Fibroblast of skin of back (primary cell): ENCODE measurements at regions not wholly inside any gene's neighbourhood (a gene's known extent, or its start where the extent isn't known, plus 50 kb on each side); places are given as distances from the start of the nearest gene placed in this dataset.
"Not testable (repeated sequence)": the region's sequence is repeated elsewhere in the genome, so short reads cannot be mapped to it uniquely, and the experiment has no call there.

Experiments used
- DNase-seq: peaks from one replicate; pipeline ENCODE4 v3.0.0-alpha.2; 2013

DNA sequence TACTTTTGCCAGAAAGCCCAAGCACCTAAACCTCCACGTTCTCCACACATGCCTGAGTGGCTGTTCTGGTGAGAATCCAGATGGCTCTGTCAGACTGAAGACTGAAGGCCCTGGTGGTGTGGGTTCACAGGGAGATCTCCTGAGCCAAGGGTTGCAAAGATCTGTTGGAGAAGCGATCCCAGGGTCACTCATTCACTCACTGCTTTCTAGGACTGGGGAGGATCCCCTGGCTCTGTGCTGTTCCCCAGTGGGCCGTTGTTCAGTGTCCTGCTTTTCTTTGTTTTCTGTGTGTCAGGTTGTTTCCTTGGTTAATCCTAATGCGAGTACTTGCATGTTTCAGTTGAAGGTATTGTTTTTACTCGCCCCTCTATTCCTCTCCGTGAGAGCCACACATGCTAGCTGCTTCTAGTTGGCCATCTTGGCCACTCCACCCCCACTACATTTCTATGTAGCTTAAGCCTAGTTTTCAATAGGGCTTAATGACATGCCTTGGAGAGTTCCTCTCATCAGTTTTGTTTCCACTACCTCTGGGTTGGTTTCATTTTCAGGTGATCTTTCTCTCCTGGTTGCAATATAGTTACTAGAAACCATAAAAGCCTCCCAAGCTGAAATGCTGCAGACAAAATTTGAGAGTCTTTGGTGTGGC lies 144.5 kb upstream of the SLC38A2 start:
- DNase-seq, result no peak

DNA sequence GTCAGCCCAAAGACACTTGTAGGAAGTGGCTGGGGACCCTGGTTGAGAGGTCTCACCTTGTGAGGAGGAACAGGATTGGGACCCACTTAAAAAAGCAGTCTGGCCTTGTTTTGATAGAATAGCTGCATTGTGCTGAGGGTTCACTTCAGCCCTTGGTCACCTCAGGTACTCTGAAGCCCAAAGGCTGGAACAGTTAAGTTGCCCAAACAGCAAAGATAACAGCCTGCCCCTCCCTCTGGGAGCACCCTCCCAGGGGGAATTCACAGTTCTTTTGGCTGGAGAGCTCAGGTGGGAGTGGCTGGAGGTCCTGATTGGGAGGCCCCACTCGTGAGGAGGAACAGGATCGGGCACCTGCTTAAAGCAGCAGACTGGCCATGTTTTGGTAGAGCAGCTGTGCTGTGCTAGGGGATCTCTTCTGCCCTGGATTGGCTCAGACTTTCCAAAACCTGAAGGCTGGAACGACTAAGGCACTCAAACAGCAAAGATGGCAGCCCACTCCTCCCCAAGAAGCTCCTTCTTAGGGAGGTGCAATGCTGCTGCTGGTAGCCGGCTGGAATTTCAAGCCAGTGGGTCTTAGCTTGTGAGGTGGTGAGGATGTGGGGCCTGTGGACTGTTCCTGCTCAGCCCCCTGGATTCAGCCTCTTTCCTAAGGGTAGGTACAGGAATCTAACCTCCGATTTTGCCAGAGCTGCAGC lies 143.8 kb upstream of the SLC38A2 start:
- DNase-seq, result no peak

GRCh38 chr12:46515829-46516228 lies 143.3 kb upstream of the SLC38A2 start:
- DNase-seq, result no peak

GRCh38 chr12:46514886-46515285 lies 142.3 kb upstream of the SLC38A2 start:
- DNase-seq, result no peak

GRCh38 chr12:46510257-46510656 lies 137.7 kb upstream of the SLC38A2 start:
- DNase-seq, result not testable (repeated sequence)

GRCh38 chr12:46509135-46509534 lies 136.6 kb upstream of the SLC38A2 start:
- no peak for DNase-seq

DNA sequence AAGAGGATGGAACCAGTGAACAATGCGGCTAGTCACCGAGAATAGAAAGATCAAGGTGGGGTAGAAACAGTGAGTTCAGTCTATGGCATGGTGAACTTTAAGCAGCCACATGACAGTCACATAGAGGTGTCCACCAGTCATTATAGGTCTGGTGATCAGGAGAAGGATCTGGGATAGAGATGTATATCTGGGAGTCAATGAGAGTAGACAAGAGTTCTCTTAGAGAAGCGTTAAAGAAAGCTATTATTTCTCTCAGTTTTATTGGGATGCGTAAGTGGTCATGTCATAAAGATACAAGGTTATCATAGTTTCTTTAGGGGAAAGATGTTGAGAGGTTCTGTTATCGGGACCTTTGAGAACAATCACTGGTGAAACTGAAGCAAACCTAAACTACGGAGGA lies 136.1 kb upstream of the SLC38A2 start:
- no peak for DNase-seq

DNA sequence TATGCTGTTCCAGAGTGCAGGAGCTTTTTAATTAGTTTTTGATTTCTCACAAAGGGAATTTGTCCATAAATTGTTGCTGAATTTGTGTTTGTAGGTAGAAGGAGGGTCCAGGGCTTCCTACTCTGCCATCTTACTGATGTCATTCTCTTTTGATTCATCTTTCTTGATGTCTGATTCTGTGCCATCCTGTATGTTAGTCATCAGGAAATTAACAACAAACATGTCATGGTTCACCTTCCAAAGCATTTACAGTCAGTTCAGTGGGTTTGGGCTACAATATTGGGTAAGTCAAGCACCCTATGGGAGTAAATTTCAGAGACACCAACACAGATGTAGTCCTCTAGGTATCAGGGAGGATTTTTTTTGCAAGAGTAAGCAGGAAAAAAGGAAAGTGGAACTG lies 135.2 kb upstream of the SLC38A2 start:
- DNase-seq, result no peak

- no peak for DNase-seq
These were observed 134.4 kb upstream of the SLC38A2 start for GRCh38 chr12:46506961-46507360.

DNA sequence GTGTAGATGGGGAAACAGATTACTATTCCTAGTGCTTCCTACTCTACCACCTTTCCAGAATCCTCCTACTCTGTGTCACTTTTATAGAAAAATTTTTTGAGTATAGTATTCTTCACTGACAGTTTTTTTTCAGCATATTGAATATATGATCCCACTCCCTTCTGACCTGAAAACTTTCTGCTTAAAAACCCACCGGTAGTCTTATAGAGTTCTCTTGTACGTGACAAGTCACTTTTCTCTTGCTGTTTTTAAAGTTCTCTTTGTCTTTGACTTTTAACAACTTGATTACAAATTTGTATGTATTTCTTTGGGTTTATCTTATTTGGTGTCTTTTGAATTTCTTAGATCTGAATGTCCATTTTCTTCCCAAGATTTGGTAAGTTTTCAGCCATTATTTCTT lies 133.6 kb upstream of the SLC38A2 start:
- no peak for DNase-seq

DNA sequence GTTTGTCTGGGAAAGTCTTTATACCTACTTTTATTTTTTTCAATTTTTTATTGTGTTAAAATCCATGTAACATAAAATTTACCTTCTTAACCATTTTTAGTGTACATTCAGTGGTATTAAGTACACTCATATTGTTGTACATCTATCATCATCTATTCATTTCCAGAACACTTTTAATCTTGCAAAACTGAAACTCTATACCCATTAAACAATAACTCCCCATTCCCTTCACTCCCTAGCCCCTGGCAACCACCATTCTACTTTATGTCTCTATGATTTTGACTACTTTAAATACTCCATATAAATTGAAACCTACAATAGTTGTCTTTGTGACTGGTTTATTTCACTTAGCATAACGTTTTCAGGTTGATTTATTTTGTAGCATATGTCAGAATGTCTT lies 131.9 kb upstream of the SLC38A2 start:
- no peak for DNase-seq

DNA sequence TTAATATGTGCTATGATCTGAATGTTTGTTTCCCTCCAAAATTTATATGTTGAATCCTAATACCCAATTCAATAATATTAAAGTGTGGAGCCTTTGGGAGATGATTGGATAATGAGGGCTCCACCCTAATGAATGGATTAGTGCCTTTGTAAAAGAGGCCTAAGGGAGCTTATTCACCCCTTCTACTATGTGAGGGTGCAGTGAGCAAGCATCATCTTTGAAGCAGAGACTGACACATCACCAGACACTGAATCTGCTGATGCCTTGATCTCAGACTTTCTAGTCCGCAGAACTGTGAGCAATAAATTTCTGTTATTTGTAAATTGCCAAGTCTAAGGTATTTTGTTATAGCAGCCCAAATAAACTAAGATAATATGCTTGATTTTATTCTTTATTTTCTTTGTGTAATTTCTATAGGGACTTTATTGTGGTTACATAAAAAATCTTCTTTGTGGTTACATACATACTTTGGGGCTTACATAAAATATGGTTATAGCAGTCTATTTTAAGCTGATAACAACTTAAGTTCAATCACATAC lies 131.1 kb upstream of the SLC38A2 start:
- peak; percentile 47 for DNase-seq

GRCh38 chr12:46500673-46501072 lies 128.1 kb upstream of the SLC38A2 start:
- DNase-seq, result no peak

DNA sequence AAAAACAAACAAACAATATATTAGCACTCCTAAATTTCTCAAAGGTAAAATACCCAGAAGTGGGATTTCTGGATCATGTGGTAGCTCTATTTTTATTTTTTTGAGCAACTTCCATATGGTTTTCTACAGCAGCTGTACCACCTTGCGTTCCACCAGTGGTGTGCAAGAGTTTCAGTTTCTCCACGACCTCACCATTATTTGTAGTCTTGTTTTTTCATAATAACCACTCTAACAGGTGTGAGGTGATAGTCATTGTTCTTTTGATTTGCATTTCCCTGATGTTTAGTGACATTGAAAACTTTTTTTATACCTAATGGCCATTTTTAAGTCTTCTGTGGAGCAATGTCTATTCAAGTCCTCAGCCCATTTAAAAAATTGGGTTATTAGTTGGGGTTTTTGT lies 127.3 kb upstream of the SLC38A2 start:
- no peak for DNase-seq

- DNase-seq, result peak; percentile 44
These were observed 126.7 kb upstream of the SLC38A2 start for GRCh38 chr12:46499226-46499625.

- no peak for DNase-seq
These were observed 125.2 kb upstream of the SLC38A2 start for GRCh38 chr12:46497739-46498138.

- peak; percentile 84 for DNase-seq
These were observed 121.9 kb upstream of the SLC38A2 start for GRCh38 chr12:46494424-46494823.

DNA sequence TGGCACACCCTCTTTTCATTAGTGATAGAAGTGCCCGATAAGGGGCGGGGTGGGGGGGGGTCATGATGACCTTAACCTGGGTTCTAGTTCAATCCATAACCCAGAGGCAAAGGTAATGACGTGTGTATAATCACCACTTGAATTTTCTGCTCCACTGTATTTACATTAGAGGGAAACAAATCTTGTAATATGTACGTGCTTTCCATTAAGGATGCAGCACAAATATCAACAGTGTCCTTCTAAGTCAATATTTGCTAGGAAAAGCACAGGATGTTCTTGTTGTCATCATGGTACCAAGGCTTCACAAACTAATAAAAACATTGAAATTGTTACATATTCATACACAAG lies 121.2 kb upstream of the SLC38A2 start:
- DNase-seq, result no peak

- no peak for DNase-seq
These were observed 120.7 kb upstream of the SLC38A2 start for GRCh38 chr12:46493150-46493833.

DNA sequence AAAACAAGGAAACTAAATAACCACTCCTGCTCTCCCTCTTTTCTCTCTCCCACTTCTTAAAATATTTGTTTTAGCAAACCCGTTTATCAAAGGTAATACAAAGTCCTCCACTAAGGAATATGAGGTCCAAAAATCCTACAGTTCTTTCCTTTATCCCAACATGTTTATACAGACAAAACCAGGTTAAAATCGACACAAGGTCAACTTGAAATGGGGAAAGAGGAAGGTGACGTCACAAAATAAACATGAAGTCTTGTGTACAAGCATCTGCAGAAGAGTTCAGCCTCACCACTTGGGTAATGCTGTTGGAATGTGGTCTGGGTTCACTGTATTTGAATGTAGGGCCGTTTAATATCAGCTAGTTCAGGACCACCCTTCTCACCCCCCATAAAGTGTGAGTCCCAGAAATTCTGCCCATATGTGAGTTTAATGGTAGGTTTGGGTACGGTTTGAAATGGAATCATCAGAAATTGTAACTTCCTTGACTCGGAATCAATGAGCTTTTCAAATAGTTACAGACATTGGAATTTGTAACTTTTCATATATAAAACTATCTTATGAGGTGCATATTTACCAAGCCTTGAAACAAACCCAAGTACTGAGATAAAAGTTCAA lies 120.0 kb upstream of the SLC38A2 start:
- DNase-seq, result peak; percentile 91

GRCh38 chr12:46491548-46491947 lies 119.0 kb upstream of the SLC38A2 start:
- DNase-seq, result no peak

DNA sequence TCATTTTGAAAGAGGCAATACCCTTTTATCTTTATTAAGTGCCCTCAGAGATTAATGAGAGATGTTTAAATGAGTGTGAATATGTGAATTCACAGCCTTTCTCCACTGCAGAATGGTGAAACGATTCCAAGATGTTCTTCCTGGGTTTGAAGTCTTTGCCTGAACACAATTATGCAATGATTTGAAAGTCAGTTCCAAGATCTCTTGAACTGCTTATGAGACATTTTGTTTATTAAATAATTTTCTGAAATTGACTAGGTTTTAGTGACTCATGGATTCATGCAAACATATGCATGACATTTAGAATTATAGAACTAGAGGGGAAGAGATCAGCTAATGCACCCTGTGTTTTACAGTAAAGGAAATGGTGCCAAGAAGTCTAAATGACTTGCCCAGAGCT lies 118.1 kb upstream of the SLC38A2 start:
- no peak for DNase-seq

DNA sequence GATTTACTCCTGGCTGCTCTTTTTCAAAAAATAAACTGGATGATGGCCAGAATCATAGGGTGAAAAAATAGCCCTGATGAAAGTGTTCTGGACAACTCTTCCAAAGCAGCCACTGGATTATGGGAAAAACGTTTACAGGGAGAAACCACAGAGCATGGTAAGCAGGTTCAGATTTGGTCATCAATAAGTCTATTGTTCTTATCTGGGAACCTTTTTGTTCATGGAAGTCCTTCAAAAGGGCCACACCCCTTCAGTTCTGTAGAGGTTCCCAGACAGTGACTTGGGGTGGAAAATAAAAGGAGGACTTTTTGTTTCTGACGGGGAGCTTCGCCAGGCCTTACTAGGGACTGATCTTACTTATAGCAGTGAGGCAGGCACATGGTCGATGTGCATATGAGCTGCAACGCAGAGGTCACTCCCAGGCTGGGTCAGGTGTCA lies 117.4 kb upstream of the SLC38A2 start:
- no peak for DNase-seq
